Fibroblast of the conjunctiva (primary cell): ENCODE measurements at regions not wholly inside any gene's neighbourhood (a gene's known extent, or its start where the extent isn't known, plus 50 kb on each side); places are given as distances from the start of the nearest gene placed in this dataset.
"Not testable (repeated sequence)": the region's sequence is repeated elsewhere in the genome, so short reads cannot be mapped to it uniquely, and the experiment has no call there.

Experiments used
- DNase-seq: peaks from one replicate; pipeline ENCODE4 v3.0.0-alpha.2; 2010; ENCODE audit warnings: low read depth

- DNase-seq, result no peak
Observed at GRCh38 chr3:148494451-148494850, 203.3 kb upstream of the AGTR1 start.

- DNase-seq, result no peak
Observed at GRCh38 chr3:148500881-148501280, 196.8 kb upstream of the AGTR1 start.

GRCh38 chr3:148510116-148510515 lies 187.6 kb upstream of the AGTR1 start:
- DNase-seq, result no peak

- DNase-seq, result no peak
Observed at GRCh38 chr3:148510561-148510960, 187.1 kb upstream of the AGTR1 start.

- no peak for DNase-seq
Observed at GRCh38 chr3:148512648-148513047, 185.1 kb upstream of the AGTR1 start.

GRCh38 chr3:148513096-148513543 lies 184.6 kb upstream of the AGTR1 start:
- DNase-seq, result no peak

GRCh38 chr3:148518520-148518919 lies 179.2 kb upstream of the AGTR1 start:
- no peak for DNase-seq

GRCh38 chr3:148525621-148526020 lies 172.1 kb upstream of the AGTR1 start:
- DNase-seq, result not testable (repeated sequence)

- no peak for DNase-seq
Observed at GRCh38 chr3:148528024-148528423, 169.7 kb upstream of the AGTR1 start.

GRCh38 chr3:148531836-148532235 lies 165.9 kb upstream of the AGTR1 start:
- no peak for DNase-seq

GRCh38 chr3:148532326-148532725 lies 165.4 kb upstream of the AGTR1 start:
- no peak for DNase-seq

- no peak for DNase-seq
Observed at GRCh38 chr3:148532774-148533173, 164.9 kb upstream of the AGTR1 start.

GRCh38 chr3:148534089-148534988 lies 163.4 kb upstream of the AGTR1 start:
- DNase-seq, result no peak

GRCh38 chr3:148535001-148535400 lies 162.7 kb upstream of the AGTR1 start:
- no peak for DNase-seq

GRCh38 chr3:148540266-148540665 lies 157.4 kb upstream of the AGTR1 start:
- DNase-seq, result no peak

GRCh38 chr3:148540851-148541250 lies 156.9 kb upstream of the AGTR1 start:
- no peak for DNase-seq

- no peak for DNase-seq
Observed at GRCh38 chr3:148546959-148547358, 150.7 kb upstream of the AGTR1 start.

- DNase-seq, result no peak
Observed at GRCh38 chr3:148551767-148552260, 145.9 kb upstream of the AGTR1 start.

GRCh38 chr3:148554367-148554766 lies 143.3 kb upstream of the AGTR1 start:
- DNase-seq, result no peak

GRCh38 chr3:148556664-148557063 lies 141.0 kb upstream of the AGTR1 start:
- no peak for DNase-seq

- not testable (repeated sequence) for DNase-seq
Observed at GRCh38 chr3:148577579-148577978, 120.1 kb upstream of the AGTR1 start.

- DNase-seq, result no peak
Observed at GRCh38 chr3:148582126-148582525, 115.6 kb upstream of the AGTR1 start.

GRCh38 chr3:148583793-148584192 lies 113.9 kb upstream of the AGTR1 start:
- DNase-seq, result no peak

GRCh38 chr3:148584438-148584837 lies 113.3 kb upstream of the AGTR1 start:
- no peak for DNase-seq
